CD4-positive, alpha-beta T cell (primary cell): ENCODE measurements at regions not wholly inside any gene's neighbourhood (a gene's known extent, or its start where the extent isn't known, plus 50 kb on each side); places are given as distances from the start of the nearest gene placed in this dataset.
"Not testable (repeated sequence)": the region's sequence is repeated elsewhere in the genome, so short reads cannot be mapped to it uniquely, and the experiment has no call there.

Experiments
- ATAC-seq: fragments of 200-7000 bp; cut with Tn5 transposase; one replicate; pipeline ENCODE4 v1.10.0; 2022; ENCODE audit warnings: mild to moderate bottlenecking; ENCODE audit not compliant: poor library complexity
- CTCF ChIA-PET: fragments of 350-600 bp; sonication (Branson Sonifier 250); formaldehyde crosslinking; loops from one replicate; lab custom pipeline; 2021; ENCODE audit warnings: antibody characterized with exemption, inconsistent platforms; lab: Charles Lee
- POLR2A ChIA-PET: fragments of 350-600 bp; sonication (Branson Sonifier 250); formaldehyde crosslinking; loops from one replicate; lab custom pipeline; 2021; ENCODE audit warnings: antibody characterized with exemption, inconsistent platforms; lab: Charles Lee
- DNase-seq, 14 experiments: peaks; one replicate each; pipeline ENCODE4 v3.0.0-alpha.2; 2013 to 2020; ENCODE audit warnings: mixed read lengths in 2 of 14
- H3K27ac ChIP-seq, 2 donors: one replicate each; pipeline versions ENCODE4 v1.5.1 to v1.7.0; 2013; ENCODE audit warnings: low read length in 2 of 2, low read depth in 1 of 2, mild to moderate bottlenecking in 1 of 2
- H3K27me3 ChIP-seq, 2 experiments: 1 replicate in 1 of 2; 2 replicates in 1 of 2; pipeline versions ENCODE4 v1.6.1 to v1.7.0; 2013; ENCODE audit warnings: low read length in 2 of 2, control low read depth in 1 of 2, mild to moderate bottlenecking in 1 of 2, moderate library complexity in 1 of 2; ENCODE audit not compliant: insufficient read depth in 2 of 2, control insufficient read depth in 1 of 2
- H3K36me3 ChIP-seq: one replicate; pipeline ENCODE4 v1.6.1; 2013; ENCODE audit warnings: low read length, control low read depth; ENCODE audit not compliant: insufficient read depth
- H3K4me1 ChIP-seq: one replicate; pipeline ENCODE4 v1.6.1; 2013; ENCODE audit warnings: low read length, control low read depth; ENCODE audit not compliant: insufficient read depth
- H3K4me3 ChIP-seq: one replicate; pipeline ENCODE4 v1.5.1; 2013; ENCODE audit warnings: mild to moderate bottlenecking, low read length, moderate library complexity
- H3K9me3 ChIP-seq, 2 experiments: 1 replicate in 1 of 2; 2 replicates in 1 of 2; pipeline versions ENCODE4 v1.6.1 to v1.7.0; 2013; ENCODE audit warnings: low read length in 2 of 2, mild to moderate bottlenecking in 2 of 2, control low read depth in 1 of 2, moderate library complexity in 1 of 2; ENCODE audit not compliant: control insufficient read depth in 1 of 2, insufficient read depth in 1 of 2
- H3K27ac Mint-ChIP-seq: one replicate; pipeline ENCODE4 v1.8.0; 2020; ENCODE audit warnings: mixed read lengths
- H3K27me3 Mint-ChIP-seq: one replicate; pipeline ENCODE4 v1.8.0; 2021; ENCODE audit warnings: mixed read lengths
- H3K36me3 Mint-ChIP-seq: one replicate; pipeline ENCODE4 v1.8.0; 2021; ENCODE audit warnings: low read depth, mixed read lengths
- H3K4me1 Mint-ChIP-seq: one replicate; pipeline ENCODE4 v1.8.0; 2021; ENCODE audit warnings: low read depth, mixed read lengths
- H3K4me3 Mint-ChIP-seq: one replicate; pipeline ENCODE4 v1.8.0; 2020; ENCODE audit warnings: mild to moderate bottlenecking, mixed read lengths
- H3K9me3 Mint-ChIP-seq: one replicate; pipeline ENCODE4 v1.8.0; 2020; ENCODE audit warnings: mixed read lengths
- intact Hi-C, 2 experiments: fragments of 100-400 bp; cut with DNase I in 1 of 2; cut with micrococcal nuclease in 1 of 2; formaldehyde crosslinking; loops; one replicate each; pipeline versions ENCODE4 v1.15.1 to v1.9.0; 2023 to 2025; cut with DNase I, micrococcal nuclease
- TF ChIP-seq, protein P1 (sequence below): fragments of 200-600 bp; IDR thresholded peaks from one replicate; pipeline ENCODE4 v1.8.0; 2022; ENCODE audit warnings: antibody characterized with exemption, mild to moderate bottlenecking

DNA sequence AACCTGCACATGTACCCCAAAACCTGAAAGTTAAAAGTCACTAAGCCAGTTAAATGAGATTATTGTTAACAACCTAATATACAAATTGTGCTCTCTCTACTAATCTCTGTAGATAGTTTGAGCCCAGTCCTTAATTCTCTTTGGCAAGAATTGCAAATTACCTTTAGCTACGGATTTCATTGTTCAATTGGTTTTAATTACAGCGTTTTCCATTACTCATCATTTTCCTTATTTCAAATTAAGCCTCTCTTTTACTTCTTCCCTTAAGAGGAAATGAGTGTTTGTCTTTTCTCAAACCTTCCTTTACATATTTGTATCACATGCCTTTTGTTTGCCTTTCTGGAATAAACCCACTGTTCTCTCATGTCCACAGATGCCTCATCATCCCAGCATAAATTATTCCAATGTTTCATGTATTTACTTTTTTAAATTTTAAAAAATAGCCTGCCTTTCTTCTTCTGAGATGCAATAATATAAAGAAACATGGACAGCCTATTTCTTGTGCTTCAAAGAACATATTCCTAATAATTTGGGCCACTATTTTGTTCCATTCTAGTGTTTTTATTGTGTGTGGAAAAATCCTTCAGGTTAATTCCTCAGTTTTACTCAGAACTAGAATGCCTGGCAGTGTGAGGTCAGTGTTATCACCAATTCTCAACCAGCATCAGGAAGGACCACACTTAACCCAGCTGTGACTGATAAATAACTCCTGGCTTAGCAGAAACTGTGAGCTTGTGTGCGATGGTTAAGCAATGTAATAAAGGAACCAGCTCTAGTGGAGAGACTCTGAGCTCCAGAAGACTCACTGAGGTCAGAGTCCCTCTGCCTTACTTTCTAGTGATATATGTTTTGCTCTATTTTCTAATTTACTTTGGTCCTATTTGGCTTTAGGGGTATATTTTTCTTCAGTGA lies 600.5 kb downstream of the LTN1 start:
- no peak overlapping the region for H3K27ac ChIP-seq
- no peaks in the 10 kb centered on the region for H3K4me1 Mint-ChIP-seq
- no peak for DNase-seq
- H3K27me3 ChIP-seq, result no peaks in the 10 kb centered on the region
- peaks cover 0 to 5% of the 10 kb centered on the region in 2 experiments for H3K9me3 ChIP-seq
- no peaks in the 10 kb centered on the region for H3K4me1 ChIP-seq
- no peak for ATAC-seq
- H3K9me3 Mint-ChIP-seq, result no peaks in the 10 kb centered on the region
- ChIA-PET CTCF (no interaction called here), POLR2A (no interaction called here)
- no peaks in the 10 kb centered on the region for H3K36me3 ChIP-seq
- H3K27ac Mint-ChIP-seq, result no peak overlapping the region
- H3K27me3 Mint-ChIP-seq, result no peaks in the 10 kb centered on the region
- intact Hi-C loops, result no loop called here
- H3K4me3 Mint-ChIP-seq, result no peak overlapping the region
- TF ChIP-seq, protein P1, sequence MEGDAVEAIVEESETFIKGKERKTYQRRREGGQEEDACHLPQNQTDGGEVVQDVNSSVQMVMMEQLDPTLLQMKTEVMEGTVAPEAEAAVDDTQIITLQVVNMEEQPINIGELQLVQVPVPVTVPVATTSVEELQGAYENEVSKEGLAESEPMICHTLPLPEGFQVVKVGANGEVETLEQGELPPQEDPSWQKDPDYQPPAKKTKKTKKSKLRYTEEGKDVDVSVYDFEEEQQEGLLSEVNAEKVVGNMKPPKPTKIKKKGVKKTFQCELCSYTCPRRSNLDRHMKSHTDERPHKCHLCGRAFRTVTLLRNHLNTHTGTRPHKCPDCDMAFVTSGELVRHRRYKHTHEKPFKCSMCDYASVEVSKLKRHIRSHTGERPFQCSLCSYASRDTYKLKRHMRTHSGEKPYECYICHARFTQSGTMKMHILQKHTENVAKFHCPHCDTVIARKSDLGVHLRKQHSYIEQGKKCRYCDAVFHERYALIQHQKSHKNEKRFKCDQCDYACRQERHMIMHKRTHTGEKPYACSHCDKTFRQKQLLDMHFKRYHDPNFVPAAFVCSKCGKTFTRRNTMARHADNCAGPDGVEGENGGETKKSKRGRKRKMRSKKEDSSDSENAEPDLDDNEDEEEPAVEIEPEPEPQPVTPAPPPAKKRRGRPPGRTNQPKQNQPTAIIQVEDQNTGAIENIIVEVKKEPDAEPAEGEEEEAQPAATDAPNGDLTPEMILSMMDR, result no peak
- no peak overlapping the region for H3K4me3 ChIP-seq
- H3K36me3 Mint-ChIP-seq, result no peaks in the 10 kb centered on the region

DNA sequence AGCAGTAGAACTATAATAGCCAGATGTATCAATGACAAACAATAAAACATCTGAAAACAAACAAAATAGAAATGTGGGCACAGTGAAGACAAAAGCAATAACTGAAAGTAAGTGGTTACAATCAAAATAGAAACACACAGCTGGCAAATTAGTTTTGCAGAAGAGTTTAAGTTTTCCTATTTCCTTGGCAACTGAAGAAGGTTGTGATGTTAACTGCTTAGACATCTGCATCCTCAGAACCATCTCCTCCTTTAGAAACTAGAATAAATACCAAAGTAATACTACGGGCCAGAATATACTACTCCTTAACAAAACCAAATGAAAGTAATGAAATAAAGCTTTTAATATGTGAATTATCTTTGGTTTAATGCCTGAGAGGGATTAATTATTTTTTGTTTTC lies 605.5 kb downstream of the LTN1 start:
- H3K27ac Mint-ChIP-seq, result no peak overlapping the region
- Histone ChIP-seq H3K4me3 (no peak overlapping the region), H3K27ac (no peak overlapping the region), H3K4me1 (no peaks in the 10 kb centered on the region), H3K27me3 (no peaks in the 10 kb centered on the region), H3K36me3 (no peaks in the 10 kb centered on the region), H3K9me3 (no peaks in the 10 kb centered on the region)
- no peak overlapping the region for H3K4me3 Mint-ChIP-seq
- no peaks in the 10 kb centered on the region for H3K27me3 Mint-ChIP-seq
- intact Hi-C loops, result no loop called here
- H3K36me3 Mint-ChIP-seq, result no peaks in the 10 kb centered on the region
- CTCF ChIA-PET, result interaction anchor here (1.1 kb wide), 1 partner anchor 88 kb away, joined by 3 read pairs; no protein-coding TSS in a partner anchor
- no peaks in the 10 kb centered on the region for H3K9me3 Mint-ChIP-seq
- no peaks in the 10 kb centered on the region for H3K4me1 Mint-ChIP-seq
- DNase-seq (no peak), ATAC-seq (no peak)
- POLR2A ChIA-PET, result no interaction called here
- TF ChIP-seq, protein P1, result no peak

DNA sequence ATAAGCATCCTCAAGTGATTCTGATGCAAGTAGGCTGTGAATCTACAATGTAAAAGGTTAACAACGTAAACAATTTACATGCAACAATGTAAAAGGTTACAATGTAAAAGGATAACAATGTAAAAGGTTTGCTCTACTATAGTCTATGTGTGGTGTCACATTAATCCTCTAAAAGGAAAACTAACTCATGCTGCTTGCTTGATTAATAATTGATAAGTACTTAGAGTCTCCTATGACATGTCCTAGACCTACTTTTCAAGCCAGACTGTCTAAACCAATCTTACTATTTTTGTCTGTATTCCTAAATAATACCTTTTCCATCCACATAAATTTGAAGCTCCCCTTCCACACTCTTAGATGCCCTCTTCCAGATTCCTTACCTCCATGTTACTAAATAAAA lies 606.8 kb downstream of the LTN1 start:
- CTCF ChIA-PET, result interaction anchor here (1.1 kb wide), 1 partner anchor 87 kb away, joined by 3 read pairs; no protein-coding TSS in a partner anchor
- Mint-ChIP-seq H3K9me3 (no peaks in the 10 kb centered on the region), H3K27ac (no peak overlapping the region), H3K36me3 (no peaks in the 10 kb centered on the region), H3K4me1 (no peaks in the 10 kb centered on the region), H3K4me3 (no peak overlapping the region), H3K27me3 (no peaks in the 10 kb centered on the region)
- ATAC-seq (no peak), DNase-seq (no peak)
- TF ChIP-seq, protein P1, result no peak
- H3K27ac ChIP-seq, result no peak overlapping the region
- H3K27me3 ChIP-seq, result no peaks in the 10 kb centered on the region
- no peaks in the 10 kb centered on the region for H3K4me1 ChIP-seq
- intact Hi-C loops, result no loop called here
- H3K36me3 ChIP-seq, result no peaks in the 10 kb centered on the region
- POLR2A ChIA-PET, result no interaction called here
- no peaks in the 10 kb centered on the region for H3K9me3 ChIP-seq
- no peak overlapping the region for H3K4me3 ChIP-seq

DNA sequence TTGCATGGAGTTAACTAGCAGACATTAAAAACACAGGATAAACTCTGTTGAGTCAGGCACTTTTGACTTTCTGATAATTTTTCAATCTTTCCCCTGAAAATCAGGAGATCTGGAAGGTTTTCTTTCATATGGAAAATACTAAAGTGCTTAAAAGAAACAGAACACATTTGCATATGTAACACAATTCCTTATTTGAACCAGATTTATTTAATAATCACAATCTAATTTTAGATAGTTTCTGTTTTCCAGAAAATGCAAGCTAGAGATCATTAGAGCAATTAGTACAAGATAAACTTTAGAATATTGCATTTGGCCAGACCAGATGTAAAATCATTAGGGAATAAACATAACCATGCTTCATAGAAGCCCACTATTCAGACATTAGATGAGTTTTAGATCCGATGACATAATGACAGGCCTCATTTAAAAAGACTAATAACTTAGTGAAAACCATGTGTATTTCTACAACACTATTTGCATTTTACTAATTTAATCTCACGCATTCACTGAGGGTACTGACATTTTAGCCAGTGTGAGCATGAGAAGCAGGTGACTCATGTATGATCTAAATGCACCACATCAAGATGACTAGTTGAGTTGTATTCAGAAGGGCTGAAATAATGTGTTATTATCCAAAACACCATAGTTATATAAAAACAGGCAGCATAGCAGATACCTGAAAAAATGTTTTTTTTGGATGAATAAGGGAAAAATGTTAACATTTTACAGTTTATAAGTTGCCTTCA lies 611.5 kb downstream of the LTN1 start:
- H3K4me3 ChIP-seq, H3K27ac ChIP-seq, H3K27ac Mint-ChIP-seq, POLR2A ChIA-PET, H3K36me3 Mint-ChIP-seq, CTCF ChIA-PET, H3K4me1 Mint-ChIP-seq, H3K9me3 Mint-ChIP-seq, H3K4me1 ChIP-seq, ATAC-seq, H3K27me3 ChIP-seq, H3K4me3 Mint-ChIP-seq, H3K36me3 ChIP-seq, H3K27me3 Mint-ChIP-seq, intact Hi-C loops, H3K9me3 ChIP-seq, DNase-seq: not testable (repeated sequence)
